ENCODE measurements at regions not wholly inside any gene's neighbourhood (a gene's known extent, or its start where the extent isn't known, plus 50 kb on each side); places are given as distances from the start of the nearest gene placed in this dataset.

DNA sequence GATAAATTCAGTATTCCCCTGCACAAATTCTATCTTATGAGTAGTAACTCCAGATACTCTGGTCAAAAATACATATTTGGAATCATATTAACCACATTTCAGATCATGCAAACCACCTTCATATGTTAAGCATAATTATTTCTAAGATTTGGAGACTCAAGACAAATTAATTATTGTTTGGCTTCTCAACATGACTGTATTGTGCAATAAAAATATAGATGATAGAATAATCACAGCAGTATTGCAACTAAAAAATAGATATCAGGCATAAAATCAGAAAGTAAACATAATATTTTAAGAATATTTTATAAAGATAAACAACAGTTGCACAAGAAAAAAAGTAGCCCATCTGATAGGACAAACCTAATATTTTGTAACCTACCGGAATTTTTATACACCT lies 1767.6 kb upstream of the NUDT12 start:
- Histone ChIP-seq H3K4me2 (ENCODE audit: low read length) (no peak overlapping the region), H2AFZ (ENCODE audit: low read depth, low read length) (no peak overlapping the region), H3K4me1 (ENCODE audit: low read length) (no peaks in the 10 kb centered on the region), H3K27me3 (ENCODE audit: low read depth, low read length) (no peaks in the 10 kb centered on the region), H3K4me3 (ENCODE audit: low read length) (no peak overlapping the region), H3K9ac (ENCODE audit: low read length) (no peak overlapping the region), H4K20me1 (ENCODE audit: insufficient read depth, low read length) (no peaks in the 10 kb centered on the region), H3K36me3 (replicated peaks; ENCODE audit: low read depth, low read length) (no peaks in the 10 kb centered on the region), H3K79me2 (ENCODE audit: low read length) (no peaks in the 10 kb centered on the region), H3K9me3 (ENCODE audit: insufficient read depth, low read length) (no peaks in the 10 kb centered on the region), H3K27ac (ENCODE audit: low read length) (no peak overlapping the region)
- no peak for TF ChIP-seq CTCF (IDR thresholded peaks at IDR 0.05; ENCODE audit: low read depth, low read length)
- no peak for TF ChIP-seq EZH2phosphoT487 (IDR thresholded peaks at IDR 0.05; ENCODE audit: low read depth)

DNA sequence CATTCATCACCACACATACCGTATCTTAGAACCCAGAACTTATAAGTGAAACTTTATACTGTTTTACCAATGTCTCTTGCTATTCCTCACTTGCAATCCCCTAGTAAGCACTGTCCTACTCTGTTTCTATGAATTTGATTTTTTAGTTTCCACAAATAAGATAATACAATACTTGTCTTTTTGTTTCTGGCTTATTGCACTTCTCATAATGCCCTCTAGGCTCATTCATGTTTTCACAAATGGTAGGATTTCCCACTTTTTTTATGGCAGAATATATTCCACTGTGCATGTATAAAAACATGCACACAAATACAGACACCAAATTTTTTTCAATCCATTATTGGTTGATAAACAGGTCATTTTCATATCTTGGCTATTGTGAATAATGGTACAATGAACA lies 1742.3 kb upstream of the NUDT12 start:
- H3K79me2 ChIP-seq (ENCODE audit: low read length): no peaks in the 10 kb centered on the region
- no peak overlapping the region for H3K4me3 ChIP-seq (ENCODE audit: low read length)
- no peaks in the 10 kb centered on the region for H3K27me3 ChIP-seq (ENCODE audit: low read depth, low read length)
- no peak overlapping the region for H3K27ac ChIP-seq (ENCODE audit: low read length)
- no peaks in the 10 kb centered on the region for H3K4me1 ChIP-seq (ENCODE audit: low read length)
- no peak overlapping the region for H3K9ac ChIP-seq (ENCODE audit: low read length)
- no peak overlapping the region for H3K4me2 ChIP-seq (ENCODE audit: low read length)
- H4K20me1 ChIP-seq (ENCODE audit: insufficient read depth, low read length): no peaks in the 10 kb centered on the region
- H3K9me3 ChIP-seq (ENCODE audit: insufficient read depth, low read length): no peaks in the 10 kb centered on the region
- TF ChIP-seq CTCF (IDR thresholded peaks at IDR 0.05; ENCODE audit: low read depth, low read length): no peak
- TF ChIP-seq EZH2phosphoT487 (IDR thresholded peaks at IDR 0.05; ENCODE audit: low read depth): no peak
- no peak overlapping the region for H2AFZ ChIP-seq (ENCODE audit: low read depth, low read length)
- H3K36me3 ChIP-seq (replicated peaks; ENCODE audit: low read depth, low read length): no peaks in the 10 kb centered on the region

DNA sequence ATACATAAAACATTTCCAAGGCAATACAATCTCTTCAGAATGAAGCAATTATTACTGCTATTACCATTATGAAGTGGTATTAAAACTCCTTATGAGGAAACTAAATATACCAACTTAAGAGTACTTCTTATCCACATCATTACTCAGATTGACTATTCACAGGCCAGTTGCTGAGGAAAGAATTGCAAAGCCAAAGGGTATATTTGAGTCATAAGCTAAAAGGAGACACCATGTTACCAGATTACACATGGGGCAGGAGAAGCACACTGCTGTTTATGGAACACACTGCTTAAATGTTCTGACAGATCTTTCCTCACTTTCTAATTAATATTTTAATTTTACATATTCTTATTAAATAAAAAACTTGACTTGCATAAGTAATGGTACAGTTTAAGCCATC lies 1726.4 kb upstream of the NUDT12 start:
- Histone ChIP-seq H3K27ac (ENCODE audit: low read length) (no peak overlapping the region), H3K36me3 (replicated peaks; ENCODE audit: low read depth, low read length) (no peaks in the 10 kb centered on the region), H2AFZ (ENCODE audit: low read depth, low read length) (no peak overlapping the region), H4K20me1 (ENCODE audit: insufficient read depth, low read length) (no peaks in the 10 kb centered on the region), H3K4me1 (ENCODE audit: low read length) (no peaks in the 10 kb centered on the region), H3K4me3 (ENCODE audit: low read length) (no peak overlapping the region), H3K27me3 (ENCODE audit: low read depth, low read length) (no peaks in the 10 kb centered on the region), H3K79me2 (ENCODE audit: low read length) (no peaks in the 10 kb centered on the region), H3K9ac (ENCODE audit: low read length) (no peak overlapping the region), H3K4me2 (ENCODE audit: low read length) (no peak overlapping the region), H3K9me3 (ENCODE audit: insufficient read depth, low read length) (no peaks in the 10 kb centered on the region)
- no peak for TF ChIP-seq EZH2phosphoT487 (IDR thresholded peaks at IDR 0.05; ENCODE audit: low read depth)
- TF ChIP-seq CTCF (IDR thresholded peaks at IDR 0.05; ENCODE audit: low read depth, low read length): no peak

GRCh38 chr5:105283134-105283533 lies 1720.5 kb upstream of the NUDT12 start:
- Histone ChIP-seq H3K27ac (ENCODE audit: low read length) (no peak overlapping the region), H3K36me3 (replicated peaks; ENCODE audit: low read depth, low read length) (no peaks in the 10 kb centered on the region), H3K9ac (ENCODE audit: low read length) (no peak overlapping the region), H3K4me3 (ENCODE audit: low read length) (no peak overlapping the region), H4K20me1 (ENCODE audit: insufficient read depth, low read length) (no peaks in the 10 kb centered on the region), H3K27me3 (ENCODE audit: low read depth, low read length) (no peaks in the 10 kb centered on the region), H3K79me2 (ENCODE audit: low read length) (no peaks in the 10 kb centered on the region), H2AFZ (ENCODE audit: low read depth, low read length) (no peak overlapping the region), H3K4me1 (ENCODE audit: low read length) (no peaks in the 10 kb centered on the region), H3K4me2 (ENCODE audit: low read length) (no peak overlapping the region), H3K9me3 (ENCODE audit: insufficient read depth, low read length) (no peaks in the 10 kb centered on the region)
- TF ChIP-seq EZH2phosphoT487 (IDR thresholded peaks at IDR 0.05; ENCODE audit: low read depth) (no peak), CTCF (IDR thresholded peaks at IDR 0.05; ENCODE audit: low read depth, low read length) (no peak)
